Inflammatory macrophage treated with lipopolysaccharide for 1 hour (primary cell): ENCODE measurements at regions not wholly inside any gene's neighbourhood (a gene's known extent, or its start where the extent isn't known, plus 50 kb on each side); places are given as distances from the start of the nearest gene placed in this dataset.

Experiments used
- DNase-seq, 2 donors: peaks; one replicate each; pipeline ENCODE4 v3.0.0-alpha.2; 2020 to 2022

DNA sequence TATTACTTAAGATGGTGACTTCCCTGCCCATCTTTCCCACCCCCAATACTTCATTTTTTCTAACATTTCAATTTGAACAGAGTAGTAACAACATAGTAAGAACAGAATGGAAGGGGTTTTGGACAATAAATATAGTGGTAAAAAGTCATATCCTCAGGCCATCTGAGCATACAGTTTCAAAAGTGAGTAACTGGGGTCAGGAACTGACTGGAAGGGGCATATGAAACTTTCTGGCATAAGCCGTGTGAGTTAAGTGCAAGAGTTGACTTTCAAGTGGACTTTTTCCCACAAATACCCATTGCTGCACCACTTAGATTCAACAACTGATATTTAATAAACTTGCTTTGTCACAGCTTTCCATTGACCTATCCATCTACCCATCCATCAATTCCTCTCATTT lies 153.5 kb upstream of the IL12A start:
- no peak for DNase-seq

DNA sequence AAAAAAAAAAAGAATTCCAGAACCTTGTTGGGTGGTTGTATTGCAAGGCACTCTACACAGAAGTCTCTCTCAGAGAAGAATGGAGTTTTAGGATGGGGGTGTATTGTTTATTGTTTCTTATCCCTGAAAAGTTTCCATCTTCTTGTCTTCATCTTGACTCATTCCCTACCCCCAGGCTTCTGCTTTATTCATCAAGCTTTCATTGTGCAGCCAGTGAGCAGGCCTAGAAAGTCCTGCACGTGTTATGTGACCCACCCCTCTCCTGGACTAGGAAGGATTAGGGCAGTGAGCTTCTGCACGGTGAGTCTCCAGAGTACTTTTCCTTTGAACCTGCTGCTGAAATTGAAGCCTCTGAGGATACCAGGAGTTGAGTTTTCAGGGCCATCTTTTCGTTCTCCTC lies 150.9 kb upstream of the IL12A start:
- DNase-seq = no peak

DNA sequence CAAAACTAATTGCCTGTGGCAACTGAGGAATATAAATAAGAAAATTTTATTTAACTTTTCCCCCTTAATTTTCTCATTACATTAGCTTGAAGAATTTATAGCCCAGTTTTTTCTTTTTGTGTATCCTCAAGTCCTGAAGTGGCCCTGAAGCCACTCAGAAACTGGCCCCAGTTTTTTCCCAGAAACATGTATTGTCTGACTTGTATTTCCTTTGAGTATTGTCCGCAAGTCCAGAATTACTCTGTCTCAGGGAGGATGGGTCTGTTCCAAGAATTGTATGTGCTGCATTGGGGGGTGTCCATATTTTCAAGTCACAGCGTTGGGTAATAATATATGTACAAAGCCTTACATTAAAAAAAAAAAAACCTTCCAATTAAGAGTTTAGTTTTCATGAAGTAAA lies 149.7 kb upstream of the IL12A start:
- no peak for DNase-seq

DNA sequence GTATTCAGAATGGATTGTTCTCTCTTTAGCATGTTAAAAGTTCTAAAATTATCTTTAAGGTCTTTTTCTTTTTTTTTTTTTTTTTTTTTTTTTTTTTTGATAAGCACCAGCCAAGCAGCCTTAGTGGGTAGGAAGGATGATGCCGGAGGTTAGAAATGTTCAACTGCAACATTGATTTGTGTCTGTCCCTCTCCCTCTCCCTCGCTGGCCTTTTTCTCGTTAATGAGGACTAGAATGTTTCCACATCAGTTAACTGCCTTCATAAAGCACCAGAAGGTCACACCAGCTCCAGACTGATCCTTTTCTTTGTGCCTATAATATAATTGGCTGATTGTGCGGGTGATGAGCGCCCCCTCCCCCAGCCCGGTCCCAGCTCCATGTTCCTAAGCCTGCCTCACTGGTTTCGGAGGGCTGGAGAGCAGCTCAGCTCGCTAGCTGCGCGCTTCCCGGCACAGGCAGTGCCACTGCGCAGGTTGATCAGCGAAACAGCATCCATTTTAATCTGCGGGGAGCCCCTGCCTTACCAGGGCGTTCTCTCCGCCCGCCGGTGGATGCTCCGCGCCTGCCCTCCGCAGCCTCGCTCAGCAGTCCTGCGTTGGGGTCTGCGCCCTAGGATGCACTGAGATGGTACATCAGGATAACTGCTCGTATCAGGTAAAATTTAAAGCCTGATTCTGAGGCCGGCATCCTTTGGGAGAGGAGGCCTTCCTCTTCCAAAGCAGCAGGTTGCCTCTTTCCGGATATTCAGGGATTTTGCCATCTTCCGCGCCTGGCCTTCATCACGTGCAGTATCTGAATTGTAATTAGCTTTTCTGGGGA lies 148.9 kb upstream of the IL12A start, which contains the start of gene SCHIP1:
TSS of gene SCHIP1 (plus strand) at position 301 of the 819 bp plus-strand sequence.
- no peak for DNase-seq

DNA sequence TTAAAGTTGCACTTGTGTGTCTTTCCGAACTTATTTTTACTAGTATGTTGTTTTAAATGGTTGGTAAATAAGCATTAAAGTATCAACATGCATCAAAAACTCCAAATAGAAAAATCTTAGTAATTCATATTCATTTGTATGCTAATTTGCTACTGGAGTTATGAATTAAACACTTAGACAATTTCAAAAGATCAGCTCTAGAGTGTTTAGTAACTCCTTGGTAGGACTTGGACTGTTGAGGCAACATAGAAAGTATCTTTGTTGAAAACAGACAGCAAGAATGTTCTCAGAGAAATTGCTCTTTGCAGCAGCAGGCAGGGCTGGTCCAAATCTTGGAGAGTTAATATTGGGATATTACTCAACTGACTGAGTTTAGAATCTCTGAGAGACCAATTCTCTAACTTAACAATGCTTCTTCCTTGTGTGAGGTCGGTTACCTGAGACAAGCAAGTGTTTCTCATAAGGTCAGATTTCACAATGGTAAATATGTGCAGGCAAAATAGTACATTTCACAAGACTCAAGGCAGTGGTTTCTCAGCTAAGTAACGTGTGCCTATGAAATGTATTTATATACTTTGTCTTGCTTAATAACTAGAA lies 147.8 kb upstream of the IL12A start:
- no peak for DNase-seq

DNA sequence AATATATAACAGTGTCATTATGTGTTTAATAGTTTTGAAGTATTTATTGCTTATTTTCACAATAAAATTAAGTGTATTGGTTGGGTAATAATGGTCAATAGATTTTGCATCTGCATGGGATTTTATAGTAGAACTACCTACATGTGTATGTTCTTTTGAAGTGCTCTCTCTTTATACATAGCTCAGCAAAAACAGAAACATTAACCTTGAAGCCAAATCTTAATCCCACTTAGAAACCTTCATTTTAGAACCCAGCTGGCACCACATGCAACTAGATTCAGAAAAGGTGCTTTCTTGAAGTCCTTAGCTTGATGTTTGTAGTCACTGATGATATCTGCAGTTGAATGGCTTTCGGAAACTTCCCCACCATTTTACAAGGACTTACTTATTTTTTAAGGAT lies 146.9 kb upstream of the IL12A start:
- DNase-seq = no peak

DNA sequence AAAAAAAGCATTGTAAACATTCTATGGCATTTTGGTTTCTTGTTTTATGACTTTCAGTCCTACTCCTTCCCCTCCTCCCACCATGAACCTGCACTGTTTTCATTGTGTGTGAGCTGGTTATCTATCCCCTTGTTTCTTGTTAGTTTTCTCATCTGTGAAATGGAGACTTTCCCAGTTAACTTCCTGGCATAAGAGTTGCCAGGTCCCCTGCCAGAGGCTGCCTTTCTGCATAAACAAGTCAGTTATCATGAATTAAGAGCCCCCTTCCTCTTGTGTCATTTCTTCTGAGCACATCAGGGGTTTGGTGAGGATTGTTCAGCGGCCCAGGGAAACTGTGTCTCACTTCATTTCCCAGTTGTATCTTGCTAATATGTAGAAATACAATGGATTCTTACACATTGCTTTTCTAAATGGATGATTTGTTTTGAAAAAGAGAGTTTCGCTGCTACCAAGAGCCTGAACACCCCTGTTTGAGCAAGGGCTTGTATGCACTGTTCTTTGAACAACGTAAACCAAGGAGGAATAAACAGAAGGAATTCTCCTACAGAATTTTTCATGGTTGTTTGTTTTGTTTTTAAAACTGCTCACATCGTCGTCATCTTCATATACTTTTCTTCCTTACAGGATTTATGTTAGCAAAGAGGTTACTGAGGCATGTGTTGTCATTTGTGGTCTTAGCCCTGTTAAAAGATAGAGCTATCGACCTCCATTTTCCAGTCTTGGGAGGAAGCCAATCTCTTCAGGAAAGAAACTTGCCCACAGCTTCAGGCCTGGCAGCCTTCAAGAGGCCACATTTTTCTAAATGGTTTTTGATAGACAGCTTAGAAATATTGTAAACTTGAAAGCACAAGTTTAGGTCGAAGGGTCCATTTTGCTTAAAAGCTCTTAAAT lies 144.6 kb upstream of the IL12A start:
- DNase-seq = no peak

DNA sequence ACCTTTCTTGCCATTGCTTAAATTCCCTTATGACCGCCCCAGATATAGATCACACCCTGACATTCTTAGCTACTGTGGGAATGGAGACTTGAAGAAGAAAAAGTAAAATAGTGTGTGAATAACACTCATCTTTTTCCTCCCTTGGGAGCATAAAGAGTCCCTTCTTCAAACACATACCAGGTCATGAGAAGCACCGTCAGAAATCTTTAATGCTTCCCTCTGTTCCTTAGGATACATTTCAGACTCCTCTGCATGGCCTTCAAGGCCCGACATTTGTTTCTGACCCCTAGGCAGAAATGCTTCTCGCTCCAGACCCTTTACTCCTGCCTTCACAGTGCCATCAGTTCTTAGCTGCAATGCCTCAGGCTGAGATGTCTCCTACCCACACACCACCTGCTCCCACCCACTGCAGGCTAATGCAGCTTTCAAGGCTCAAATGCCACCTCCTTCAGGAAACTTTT lies 143.8 kb upstream of the IL12A start:
- no peak for DNase-seq

DNA sequence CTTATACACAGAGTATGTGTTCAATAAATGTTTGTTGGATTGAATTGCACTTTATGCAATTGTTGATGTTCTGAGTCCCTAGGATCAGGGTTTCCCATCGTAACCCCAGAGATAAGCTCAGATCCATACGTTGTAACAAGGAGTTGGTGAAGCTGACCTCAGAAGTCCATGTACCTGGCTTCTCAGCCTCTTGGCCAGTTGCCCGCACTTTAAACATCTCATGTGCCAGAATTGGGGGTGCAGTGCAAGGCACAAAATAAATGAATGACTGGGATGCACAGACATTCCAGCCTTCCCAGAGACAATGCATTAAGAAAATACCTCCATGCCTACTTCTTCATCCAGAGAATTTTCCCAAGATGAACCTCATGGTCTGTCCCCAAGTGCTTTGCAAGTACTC lies 142.9 kb upstream of the IL12A start:
- no peak for DNase-seq

DNA sequence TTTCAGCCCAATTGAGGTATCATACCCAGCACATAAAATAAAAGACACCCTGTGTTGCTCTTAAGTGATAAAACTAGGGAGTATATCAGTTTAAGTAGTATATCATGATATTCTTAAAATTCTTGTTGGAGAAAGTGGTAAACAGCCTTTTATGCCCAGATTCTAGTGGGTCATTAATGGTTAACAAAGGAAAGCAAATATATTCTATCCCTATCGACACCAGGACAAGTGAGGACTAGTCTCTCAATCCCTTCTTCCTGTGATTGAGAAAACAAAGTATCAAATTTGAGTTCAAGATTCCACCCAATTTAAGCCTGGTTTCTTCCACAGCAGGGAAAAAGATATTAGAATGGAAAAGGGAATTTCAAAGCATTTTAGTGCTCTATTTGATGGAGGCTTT lies 142.4 kb upstream of the IL12A start:
- no peak for DNase-seq

DNA sequence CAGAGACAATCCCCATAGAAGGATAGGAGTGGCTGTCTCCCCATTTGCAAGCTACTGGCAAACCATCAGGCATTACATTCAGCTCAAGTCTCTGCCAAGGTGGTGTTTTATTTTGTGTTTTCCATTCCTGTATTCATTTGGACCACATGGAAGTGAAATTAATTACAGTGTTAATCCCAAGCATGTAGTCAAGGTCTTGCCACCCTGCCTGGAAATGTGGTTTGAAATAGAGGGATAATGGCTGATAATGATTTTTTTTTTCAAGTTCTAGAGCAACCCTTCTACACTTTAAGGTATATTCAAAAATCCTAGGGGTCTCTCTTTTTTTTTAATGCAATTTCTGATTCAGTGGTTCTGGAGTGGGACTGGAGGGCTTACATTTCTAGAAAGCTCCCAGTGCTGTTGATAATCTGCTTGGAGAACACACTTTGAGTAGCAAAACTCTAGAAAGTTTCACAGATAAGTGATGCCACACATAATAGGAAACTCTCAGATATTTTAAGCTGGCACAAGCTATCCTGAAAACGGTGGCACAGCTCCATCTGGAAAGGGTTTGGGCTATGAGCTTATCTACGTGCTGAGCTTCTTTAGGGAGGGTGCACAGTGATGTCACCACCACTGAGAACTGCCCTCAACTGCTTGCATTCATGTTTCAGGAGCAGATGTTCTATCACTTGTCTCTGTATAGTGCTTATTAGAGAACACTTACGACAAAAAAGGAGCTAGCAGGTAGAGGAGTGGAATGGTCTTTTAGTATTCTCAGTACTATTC lies 140.1 kb upstream of the IL12A start:
- no peak for DNase-seq

DNA sequence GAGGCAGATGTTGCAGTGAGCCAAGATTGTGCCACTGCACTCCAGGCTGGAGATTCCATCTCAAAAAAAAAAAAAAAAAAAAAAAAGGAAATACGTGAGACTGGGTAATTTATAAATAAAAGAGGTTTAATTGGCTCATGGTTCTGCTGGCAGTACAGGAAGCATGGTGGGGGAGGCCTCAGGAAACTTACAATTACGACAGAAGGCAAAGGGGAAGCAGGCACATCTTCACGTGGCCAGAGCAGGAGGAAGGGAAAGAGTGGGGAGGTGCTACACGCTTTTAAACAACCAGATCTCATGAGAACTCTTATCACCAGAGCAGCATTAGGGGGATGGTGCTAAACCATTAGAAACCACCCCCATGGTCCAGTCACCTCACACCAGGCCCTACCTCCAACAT lies 138.2 kb upstream of the IL12A start:
- peak in 1 of 2 donors; percentile 36 for DNase-seq

DNA sequence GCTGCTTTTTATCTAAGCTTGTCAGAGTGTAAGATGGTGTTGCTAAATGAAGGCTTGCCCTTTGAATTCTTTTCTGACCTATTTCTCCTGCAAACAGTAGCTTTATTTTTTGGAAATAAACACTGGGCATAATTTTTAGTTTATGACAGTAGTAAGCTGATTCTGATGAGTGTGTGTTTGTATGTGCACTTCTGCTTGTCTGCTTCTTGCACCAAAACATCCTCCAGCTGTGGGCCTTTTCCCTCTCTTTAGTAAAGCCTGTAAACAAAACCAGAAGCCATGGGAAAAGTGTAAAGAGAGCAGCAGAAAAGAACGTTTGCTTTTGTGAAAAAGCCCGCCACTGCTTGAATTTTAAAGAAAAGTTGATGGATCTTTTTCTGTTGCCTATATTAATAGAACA lies 136.4 kb upstream of the IL12A start:
- no peak for DNase-seq

DNA sequence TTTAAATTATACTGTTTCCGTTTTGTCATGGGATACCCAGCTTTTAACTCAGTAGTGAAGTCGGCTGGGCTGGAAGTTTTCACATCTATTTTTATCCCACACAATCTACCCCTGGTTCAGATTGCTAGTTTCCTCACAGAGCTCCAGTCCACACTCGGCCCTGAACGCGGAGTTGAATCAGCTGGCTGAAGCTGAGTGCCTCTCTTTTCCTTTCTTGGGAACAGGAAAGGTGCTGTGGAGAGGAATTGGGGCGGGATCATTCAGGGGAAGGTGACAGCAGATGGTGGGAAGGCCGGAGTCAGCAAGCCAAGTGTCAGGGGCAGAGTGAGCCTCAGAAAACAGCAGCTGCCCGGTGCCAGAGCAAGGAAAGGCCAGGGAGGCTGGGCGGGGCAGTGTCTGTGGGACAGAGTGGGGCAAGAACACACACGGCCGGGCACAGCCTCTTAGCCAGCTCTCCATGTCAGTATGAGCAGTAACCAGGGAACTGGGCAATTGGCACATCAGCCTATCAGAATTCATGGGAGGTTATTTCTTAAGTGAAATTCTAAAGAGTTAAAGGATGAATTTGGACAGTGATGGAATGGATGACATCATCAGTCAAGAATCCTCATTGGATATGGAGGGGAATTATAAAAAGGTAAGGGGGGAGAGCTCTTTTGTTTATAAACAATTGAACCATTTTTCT lies 135.7 kb upstream of the IL12A start:
- DNase-seq = no peak

DNA sequence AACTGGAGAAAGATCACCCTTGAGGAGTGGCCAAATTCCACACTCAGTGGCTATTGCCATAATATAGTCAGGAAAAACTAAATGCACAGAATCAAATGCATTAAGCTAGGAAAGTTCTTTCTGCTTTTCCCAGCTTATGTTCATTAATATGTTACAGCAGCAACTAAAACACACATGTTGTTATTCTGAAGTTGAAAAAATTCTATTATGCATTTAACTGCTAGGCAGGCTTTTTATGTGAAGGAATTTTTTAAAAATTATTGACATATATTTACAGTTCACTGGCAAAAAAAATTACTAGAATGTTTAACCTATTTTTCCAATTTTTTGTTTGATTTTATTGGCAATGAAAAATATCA lies 135.2 kb upstream of the IL12A start:
- DNase-seq = no peak

DNA sequence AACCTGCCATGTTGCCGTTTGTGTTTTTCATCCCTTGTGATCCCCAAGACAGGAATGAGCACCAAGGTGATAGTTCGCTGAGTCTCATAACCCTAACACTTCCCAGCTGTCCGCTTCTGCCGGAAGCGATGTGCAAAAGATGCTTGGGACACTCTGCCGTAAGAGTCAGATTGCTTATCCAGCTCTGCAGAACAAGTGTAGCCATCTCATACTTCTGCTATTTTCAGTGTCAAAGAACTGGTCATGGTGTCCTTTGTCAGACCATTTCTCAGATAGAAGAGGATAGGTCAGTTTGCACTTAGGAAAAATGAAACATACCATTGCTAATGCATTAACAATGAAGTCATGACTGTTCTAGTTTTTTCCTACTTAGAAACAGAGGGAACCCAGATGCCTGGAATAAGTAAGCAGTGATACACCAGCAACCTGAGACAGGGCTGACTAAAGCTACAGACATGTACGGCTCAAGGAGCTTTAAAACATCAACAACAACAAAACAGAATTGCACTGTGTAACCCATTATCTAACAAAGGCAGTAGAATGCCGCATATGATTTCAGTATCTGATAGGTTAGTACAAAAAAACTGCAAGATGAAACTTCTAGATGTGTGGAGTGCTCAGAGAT lies 134.0 kb upstream of the IL12A start:
- no peak for DNase-seq

DNA sequence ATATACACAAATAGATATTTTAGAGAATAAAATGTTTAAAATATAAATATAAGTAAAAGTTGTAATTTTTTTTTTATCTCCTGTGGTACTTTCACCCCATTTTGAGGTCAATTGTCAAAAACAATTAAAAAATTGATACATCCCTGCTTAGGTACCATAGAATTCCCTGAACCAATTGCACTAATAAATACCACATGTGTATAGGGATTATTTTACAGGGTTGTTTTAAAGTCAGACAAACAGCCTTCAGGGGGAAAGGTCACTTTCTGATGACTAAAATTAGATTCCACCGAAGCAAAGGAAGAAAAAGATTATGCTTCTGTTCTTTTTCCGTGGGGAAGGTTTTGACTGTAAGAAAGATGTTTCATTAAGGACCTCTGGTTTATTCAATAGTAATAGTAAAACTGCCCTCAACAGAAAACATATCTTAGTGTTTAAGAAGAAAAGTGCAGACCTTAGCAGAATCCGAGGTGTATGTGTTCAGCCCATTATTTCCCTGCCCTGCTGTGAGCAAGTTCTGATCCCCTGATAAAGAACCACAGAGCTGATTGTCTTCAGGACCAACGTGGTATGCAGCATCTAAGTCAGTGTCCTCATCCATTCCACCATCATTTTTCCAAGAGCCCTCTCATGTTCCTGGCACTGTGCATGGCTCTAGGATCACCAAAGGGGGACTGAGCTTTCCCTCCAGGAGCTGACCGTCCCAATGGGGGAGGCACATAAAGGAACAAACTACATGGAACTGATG lies 132.9 kb upstream of the IL12A start:
- no peak for DNase-seq

DNA sequence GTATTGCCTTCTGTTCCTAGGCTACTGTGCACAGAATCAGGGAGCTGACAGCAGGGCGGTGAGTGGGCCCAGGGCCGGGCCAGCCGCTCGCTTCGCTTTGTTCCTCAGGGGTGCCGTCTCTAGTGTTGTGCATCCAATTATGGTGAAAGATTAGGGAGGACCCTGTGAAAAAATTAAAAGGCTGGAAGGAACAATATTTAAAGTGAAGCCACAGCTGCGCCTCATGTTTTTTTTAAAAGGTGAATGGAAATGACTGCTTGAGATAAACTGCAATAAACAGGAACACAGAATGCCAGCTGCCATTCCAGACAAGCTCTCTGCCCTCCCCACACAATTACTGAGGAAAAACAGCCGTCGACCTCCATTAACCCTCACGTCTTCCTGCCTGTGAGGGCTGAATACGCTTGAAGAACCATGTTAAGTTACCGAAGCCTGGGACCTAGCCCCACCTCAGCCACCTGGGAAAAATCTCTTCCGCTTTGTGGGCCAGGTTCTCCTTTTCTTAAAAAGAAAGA lies 132.0 kb upstream of the IL12A start:
- no peak for DNase-seq

DNA sequence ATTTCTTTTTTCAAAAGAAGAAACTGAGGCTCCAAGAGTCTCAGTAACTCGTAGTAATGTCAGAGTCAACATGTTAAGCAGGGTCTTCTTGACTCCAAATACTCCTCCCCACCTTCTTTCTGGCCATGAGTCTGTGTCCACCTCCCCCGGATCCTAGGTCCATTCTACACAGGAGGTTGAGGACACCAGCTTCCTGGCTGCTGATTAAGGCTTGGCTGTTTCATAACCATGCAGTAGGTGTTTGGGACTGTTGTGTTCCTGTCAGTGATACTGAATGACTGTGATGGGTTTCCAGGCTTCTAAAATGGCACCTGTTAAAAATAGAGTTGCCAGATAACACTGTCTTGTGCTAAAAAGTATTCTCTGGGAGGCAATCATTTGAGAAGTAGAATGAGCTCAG lies 130.8 kb upstream of the IL12A start:
- DNase-seq = no peak

DNA sequence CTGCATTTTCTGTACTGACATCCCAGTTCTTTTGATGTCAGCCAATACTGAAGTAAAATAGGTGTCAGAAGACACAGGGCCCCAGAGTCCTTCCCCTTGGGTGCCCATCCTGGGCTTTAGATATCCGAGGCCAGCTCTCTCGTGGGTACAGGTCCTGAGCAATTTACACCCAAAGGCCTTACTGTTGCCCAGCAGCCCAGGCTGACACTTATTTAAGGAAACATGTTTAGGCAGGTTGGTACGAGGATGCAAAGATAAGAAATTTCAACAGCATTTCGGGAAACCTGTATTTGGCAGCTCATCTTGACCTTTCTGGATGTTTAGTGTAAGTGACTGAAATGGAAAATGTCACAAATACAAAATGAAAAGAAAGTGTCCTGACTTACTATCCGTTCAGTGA lies 130.0 kb upstream of the IL12A start:
- DNase-seq = no peak

DNA sequence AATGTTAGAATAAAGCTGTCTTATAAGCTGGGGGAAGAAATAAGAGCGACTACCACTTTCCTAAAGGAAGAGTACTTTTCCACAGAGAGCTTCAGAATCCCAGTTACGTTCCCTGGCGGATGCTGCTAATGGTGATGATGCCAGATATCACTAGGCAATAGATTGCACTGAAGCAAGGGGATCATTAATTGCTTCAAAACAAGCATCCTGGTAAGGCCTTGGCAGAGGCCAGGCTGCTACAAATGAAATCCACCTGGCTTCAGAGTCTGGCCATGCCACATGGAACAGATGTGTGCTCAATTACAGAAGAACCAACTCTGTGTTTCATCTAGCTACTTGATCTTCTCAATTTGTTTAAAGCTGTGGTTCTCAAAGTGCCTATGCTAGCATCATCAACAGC lies 129.2 kb upstream of the IL12A start:
- DNase-seq = no peak
